Activated B cell treated with CpG ODN at 0.5 μM for 24 hours (primary cell): ENCODE measurements at regions not wholly inside any gene's neighbourhood (a gene's known extent, or its start where the extent isn't known, plus 50 kb on each side); places are given as distances from the start of the nearest gene placed in this dataset.

ENCODE experiments used
- ATAC-seq: fragments of 200-7000 bp; cut with Tn5 transposase; one replicate; pipeline ENCODE4 v1.10.0; 2021; ENCODE audit warnings: low read depth, mild to moderate bottlenecking, moderate library complexity
- CTCF ChIA-PET: fragments of 350-600 bp; sonication (Branson Sonifier 250); formaldehyde crosslinking; loops from one replicate; lab custom pipeline; 2021; ENCODE audit warnings: antibody characterized with exemption; lab: Charles Lee
- POLR2A ChIA-PET: fragments of 350-600 bp; sonication (Branson Sonifier 250); formaldehyde crosslinking; loops from one replicate; lab custom pipeline; 2021; ENCODE audit warnings: antibody characterized with exemption; lab: Charles Lee
- DNase-seq: peaks from one replicate; pipeline ENCODE4 v3.0.0; 2022
- H3K27ac Mint-ChIP-seq: one replicate; pipeline ENCODE4 v1.8.0; 2020; ENCODE audit warnings: mixed read lengths
- H3K27me3 Mint-ChIP-seq: one replicate; pipeline ENCODE4 v1.8.0; 2021; ENCODE audit warnings: mixed read lengths
- H3K36me3 Mint-ChIP-seq: one replicate; pipeline ENCODE4 v1.8.0; 2021; ENCODE audit warnings: low read depth, mixed read lengths
- H3K4me1 Mint-ChIP-seq: one replicate; pipeline ENCODE4 v1.8.0; 2021; ENCODE audit warnings: mixed read lengths
- H3K4me3 Mint-ChIP-seq: one replicate; pipeline ENCODE4 v1.8.0; 2020; ENCODE audit warnings: mild to moderate bottlenecking, mixed read lengths
- H3K9me3 Mint-ChIP-seq: one replicate; pipeline ENCODE4 v1.8.0; 2020; ENCODE audit warnings: mixed read lengths
- CTCF ChIP-seq: fragments of 200-600 bp; IDR thresholded peaks from one replicate; pipeline ENCODE4 v1.8.0; 2022; ENCODE audit warnings: antibody characterized with exemption, mild to moderate bottlenecking
- intact Hi-C: fragments of 100-400 bp; cut with micrococcal nuclease; formaldehyde crosslinking; loops from one replicate; pipeline ENCODE4 v1.15.1; 2024

GRCh38 chr13:34637636-34638035 is 304.4 kb upstream of the NBEA start:
- H3K36me3 Mint-ChIP-seq: no peaks in the 10 kb centered on the region
- H3K4me3 Mint-ChIP-seq: no peak overlapping the region
- intact Hi-C loops: no loop called here
- no peak overlapping the region for H3K27ac Mint-ChIP-seq
- H3K9me3 Mint-ChIP-seq: no peaks in the 10 kb centered on the region
- no peaks in the 10 kb centered on the region for H3K4me1 Mint-ChIP-seq
- no peak for DNase-seq
- ChIA-PET CTCF (no interaction called here), POLR2A (no interaction called here)
- H3K27me3 Mint-ChIP-seq: no peaks in the 10 kb centered on the region
- no peak for TF ChIP-seq CTCF
- ATAC-seq: no peak

GRCh38 chr13:34638897-34639296 is 303.2 kb upstream of the NBEA start:
- ATAC-seq: no peak
- H3K36me3 Mint-ChIP-seq: no peaks in the 10 kb centered on the region
- ChIA-PET CTCF (no interaction called here), POLR2A (no interaction called here)
- intact Hi-C loops: no loop called here
- H3K27ac Mint-ChIP-seq: no peak overlapping the region
- no peaks in the 10 kb centered on the region for H3K4me1 Mint-ChIP-seq
- H3K4me3 Mint-ChIP-seq: no peak overlapping the region
- TF ChIP-seq CTCF: no peak
- DNase-seq: no peak
- no peaks in the 10 kb centered on the region for H3K27me3 Mint-ChIP-seq
- H3K9me3 Mint-ChIP-seq: no peaks in the 10 kb centered on the region

- no peak for DNase-seq
- TF ChIP-seq CTCF: no peak
- no peaks in the 10 kb centered on the region for H3K36me3 Mint-ChIP-seq
- peaks cover under 1% of the 10 kb centered on the region for H3K9me3 Mint-ChIP-seq
- ChIA-PET POLR2A (no interaction called here), CTCF (no interaction called here)
- no peak overlapping the region for H3K4me3 Mint-ChIP-seq
- H3K4me1 Mint-ChIP-seq: no peaks in the 10 kb centered on the region
- no peak for ATAC-seq
- H3K27me3 Mint-ChIP-seq: no peaks in the 10 kb centered on the region
- no peak overlapping the region for H3K27ac Mint-ChIP-seq
- intact Hi-C loops: no loop called here
Measured at GRCh38 chr13:34640179-34640992, 301.7 kb upstream of the NBEA start.

- no peak overlapping the region for H3K27ac Mint-ChIP-seq
- no peak overlapping the region for H3K4me3 Mint-ChIP-seq
- POLR2A ChIA-PET: no interaction called here
- no peaks in the 10 kb centered on the region for H3K36me3 Mint-ChIP-seq
- DNase-seq (no peak), ATAC-seq (no peak)
- intact Hi-C loops: no loop called here
- CTCF ChIA-PET: no interaction called here
- TF ChIP-seq CTCF: no peak
- H3K4me1 Mint-ChIP-seq: no peaks in the 10 kb centered on the region
- peaks cover 4% of the 10 kb centered on the region for H3K9me3 Mint-ChIP-seq
- H3K27me3 Mint-ChIP-seq: no peaks in the 10 kb centered on the region
Measured at GRCh38 chr13:34640993-34641330, 301.1 kb upstream of the NBEA start.

DNA sequence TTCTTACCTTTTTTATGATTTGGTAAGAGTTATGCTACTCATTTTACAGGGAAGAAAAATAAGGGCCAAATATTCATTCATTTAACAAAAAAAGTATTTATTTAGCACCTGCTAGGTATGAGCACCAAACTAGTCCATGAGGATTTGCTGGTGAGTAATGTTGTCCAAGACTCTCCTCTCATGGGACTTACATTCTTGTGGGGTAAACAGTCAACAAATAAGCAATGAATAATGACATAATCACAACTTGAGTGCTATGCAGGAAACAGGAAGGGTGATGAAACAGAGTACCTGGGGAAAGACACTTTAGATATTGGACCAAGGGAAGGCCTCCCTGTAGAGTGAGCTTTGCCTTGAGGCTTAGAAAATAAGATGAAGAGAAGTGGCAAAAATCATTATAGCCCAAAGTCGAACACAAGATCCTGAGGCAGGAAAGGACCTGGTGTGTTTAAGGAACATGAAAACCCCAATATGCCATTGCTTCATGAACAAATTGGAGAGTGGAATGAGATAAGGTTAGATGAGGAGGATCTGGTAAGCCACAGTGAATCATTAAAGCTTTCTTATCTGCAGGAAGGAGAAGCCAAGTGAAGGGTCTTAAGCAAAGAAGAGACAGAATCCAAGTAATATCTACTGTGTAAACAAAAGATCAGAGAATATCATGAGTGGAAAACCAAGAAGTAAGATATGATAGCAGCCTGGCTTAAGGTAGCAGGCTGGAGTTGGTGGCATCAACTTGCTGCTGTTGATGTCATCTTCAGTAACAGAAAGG is 294.5 kb upstream of the NBEA start:
- ATAC-seq: no peak
- no peaks in the 10 kb centered on the region for H3K4me1 Mint-ChIP-seq
- no peaks in the 10 kb centered on the region for H3K36me3 Mint-ChIP-seq
- H3K9me3 Mint-ChIP-seq: peaks cover 4% of the 10 kb centered on the region
- intact Hi-C loops: no loop called here
- H3K27me3 Mint-ChIP-seq: no peaks in the 10 kb centered on the region
- H3K27ac Mint-ChIP-seq: no peak overlapping the region
- POLR2A ChIA-PET: no interaction called here
- DNase-seq: no peak
- TF ChIP-seq CTCF: no peak
- CTCF ChIA-PET: no interaction called here
- no peak overlapping the region for H3K4me3 Mint-ChIP-seq
